ENCODE measurements at regions not wholly inside any gene's neighbourhood (a gene's known extent, or its start where the extent isn't known, plus 50 kb on each side); places are given as distances from the start of the nearest gene placed in this dataset.
A peak's percentile ranks its signal among the peaks of the same experiment; 100 is the strongest.

DNA sequence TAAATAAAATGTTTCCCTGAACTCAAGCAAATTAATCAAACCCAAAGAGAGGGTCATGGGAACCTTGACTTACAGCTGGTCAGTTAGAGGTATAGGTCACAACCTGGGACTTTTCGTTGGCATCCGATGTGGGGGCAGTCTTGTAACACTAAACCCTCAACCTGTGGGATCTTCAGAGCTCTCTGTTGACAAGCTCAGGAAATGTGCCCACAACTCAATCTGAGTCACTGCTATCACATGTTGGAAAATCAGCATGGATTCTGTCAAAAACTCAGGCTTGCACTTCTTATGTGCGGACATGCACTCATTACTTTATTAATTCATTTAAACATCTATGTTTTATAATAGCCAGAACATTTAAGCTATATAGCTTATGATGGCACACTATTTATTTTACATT is 424.6 kb upstream of the SORCS1 start:
- H3K4me1 ChIP-seq (ENCODE audit: control insufficient read depth, insufficient read depth, low read length), result no peaks in the 10 kb centered on the region
- H3K36me3 ChIP-seq (ENCODE audit: control insufficient read depth, insufficient read depth, low read length, severe bottlenecking), result no peaks in the 10 kb centered on the region
- peaks cover 10% of the 10 kb centered on the region for H3K9me3 ChIP-seq (ENCODE audit: control insufficient read depth, low read length)
- no peak overlapping the region for H3K9ac ChIP-seq (ENCODE audit: low read length)
- H3K4me3 ChIP-seq (ENCODE audit: low read length), result no peak overlapping the region
- no peak for DNase-seq (ENCODE audit: low read depth)
- no peaks in the 10 kb centered on the region for H3K27me3 ChIP-seq (replicated peaks; ENCODE audit: control insufficient read depth, insufficient read depth, low read length)

DNA sequence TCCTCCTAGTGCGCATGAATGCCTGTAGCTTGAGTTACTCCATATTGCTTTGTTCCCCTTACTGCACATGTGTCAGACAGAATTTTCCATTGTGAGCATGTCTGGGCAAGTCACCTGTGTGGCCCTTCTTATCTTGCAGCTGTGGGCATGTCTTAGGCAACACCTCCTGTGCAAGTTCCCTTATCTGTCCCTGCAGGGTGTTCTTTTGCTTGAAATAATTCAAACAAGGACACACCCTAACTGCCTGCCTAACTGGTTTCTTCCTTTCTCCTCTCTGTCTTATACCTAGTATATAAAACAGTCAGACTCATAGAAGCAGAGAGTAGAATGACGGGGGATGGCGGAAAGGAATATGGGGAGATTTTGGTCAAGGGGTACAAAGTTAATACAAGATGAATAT is 421.1 kb upstream of the SORCS1 start:
- no peak for DNase-seq (ENCODE audit: low read depth)
- no peak overlapping the region for H3K9ac ChIP-seq (ENCODE audit: low read length)
- H3K36me3 ChIP-seq (ENCODE audit: control insufficient read depth, insufficient read depth, low read length, severe bottlenecking), result no peaks in the 10 kb centered on the region
- peaks cover 10% of the 10 kb centered on the region for H3K9me3 ChIP-seq (ENCODE audit: control insufficient read depth, low read length)
- H3K27me3 ChIP-seq (replicated peaks; ENCODE audit: control insufficient read depth, insufficient read depth, low read length), result no peaks in the 10 kb centered on the region
- peak overlapping the region; percentile 9 for H3K4me3 ChIP-seq (ENCODE audit: low read length)
- no peaks in the 10 kb centered on the region for H3K4me1 ChIP-seq (ENCODE audit: control insufficient read depth, insufficient read depth, low read length)

DNA sequence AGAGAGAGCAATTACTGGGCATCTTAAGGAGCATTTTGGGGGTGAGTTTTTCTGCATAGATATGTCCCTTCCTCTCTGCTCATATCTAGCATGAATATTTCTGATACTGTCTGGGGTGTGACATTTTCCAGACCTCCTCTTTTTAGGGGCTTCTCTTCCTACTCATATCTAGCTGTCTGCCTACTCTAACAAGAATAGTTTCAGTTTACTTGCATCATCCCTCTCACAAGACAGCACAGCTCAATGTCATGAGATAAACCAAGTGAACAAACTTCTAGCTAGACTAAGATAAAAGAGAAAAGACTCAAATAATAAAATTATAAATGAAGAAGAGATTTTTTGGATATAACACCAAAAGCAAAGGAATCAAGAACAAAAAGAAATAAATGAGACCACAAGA is 419.5 kb upstream of the SORCS1 start:
- DNase-seq (ENCODE audit: low read depth), result no peak
- H3K4me1 ChIP-seq (ENCODE audit: control insufficient read depth, insufficient read depth, low read length), result no peaks in the 10 kb centered on the region
- no peaks in the 10 kb centered on the region for H3K27me3 ChIP-seq (replicated peaks; ENCODE audit: control insufficient read depth, insufficient read depth, low read length)
- peaks cover 10% of the 10 kb centered on the region for H3K9me3 ChIP-seq (ENCODE audit: control insufficient read depth, low read length)
- no peak overlapping the region for H3K4me3 ChIP-seq (ENCODE audit: low read length)
- no peaks in the 10 kb centered on the region for H3K36me3 ChIP-seq (ENCODE audit: control insufficient read depth, insufficient read depth, low read length, severe bottlenecking)
- no peak overlapping the region for H3K9ac ChIP-seq (ENCODE audit: low read length)

DNA sequence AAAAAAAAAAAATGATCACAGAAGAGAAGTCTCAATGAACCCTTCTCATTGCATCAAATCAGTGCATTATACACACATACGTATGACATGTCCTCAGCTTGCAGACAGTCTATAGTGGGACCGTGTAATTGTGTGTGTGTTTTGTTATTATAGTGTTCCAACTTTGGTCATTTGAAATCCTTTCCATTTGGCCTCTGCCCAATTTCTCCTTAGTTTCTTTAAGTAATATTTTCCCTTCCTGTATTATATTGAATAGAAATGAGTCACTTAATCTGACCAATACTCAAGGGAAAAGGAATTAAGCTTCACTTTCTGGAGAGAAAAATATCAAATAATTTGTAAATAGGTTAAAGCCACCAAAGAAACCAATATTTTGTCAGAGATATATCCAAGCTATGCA is 415.5 kb upstream of the SORCS1 start:
- H3K4me3 ChIP-seq (ENCODE audit: low read length), result no peak overlapping the region
- H3K9me3 ChIP-seq (ENCODE audit: control insufficient read depth, low read length), result no peaks in the 10 kb centered on the region
- no peaks in the 10 kb centered on the region for H3K27me3 ChIP-seq (replicated peaks; ENCODE audit: control insufficient read depth, insufficient read depth, low read length)

DNA sequence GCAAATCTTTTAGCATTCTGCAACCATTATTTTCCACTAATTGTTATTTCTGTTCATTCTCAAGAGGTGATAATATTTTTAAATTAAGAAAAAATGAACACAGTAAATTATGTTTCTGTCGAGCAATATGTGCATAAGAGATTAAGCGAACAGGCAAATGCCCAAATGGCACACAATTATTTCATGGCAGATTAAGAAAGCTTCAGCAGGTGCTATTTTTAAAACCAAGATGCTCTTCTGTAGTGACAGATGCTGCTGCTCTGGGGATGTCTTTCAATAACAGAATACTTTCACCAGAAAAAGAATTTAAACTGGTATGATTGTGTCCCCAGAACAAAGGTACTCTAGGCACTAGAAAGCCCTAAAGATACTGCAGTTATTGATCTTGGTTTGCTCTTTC is 412.7 kb upstream of the SORCS1 start:
- Histone ChIP-seq H3K36me3 (ENCODE audit: control insufficient read depth, insufficient read depth, low read length, severe bottlenecking) (no peaks in the 10 kb centered on the region), H3K4me1 (ENCODE audit: control insufficient read depth, insufficient read depth, low read length) (peaks cover 3% of the 10 kb centered on the region), H3K4me3 (ENCODE audit: low read length) (no peak overlapping the region), H3K27me3 (replicated peaks; ENCODE audit: control insufficient read depth, insufficient read depth, low read length) (no peaks in the 10 kb centered on the region), H3K9ac (ENCODE audit: low read length) (no peak overlapping the region), H3K9me3 (ENCODE audit: control insufficient read depth, low read length) (no peaks in the 10 kb centered on the region)
- DNase-seq (ENCODE audit: low read depth), result no peak

More for the DNA sequence above, 415.5 kb upstream of the SORCS1 start:
- no peak overlapping the region for H3K9ac ChIP-seq (ENCODE audit: low read length)
- H3K4me1 ChIP-seq (ENCODE audit: control insufficient read depth, insufficient read depth, low read length), result peaks cover 3% of the 10 kb centered on the region
- DNase-seq (ENCODE audit: low read depth), result no peak
- no peaks in the 10 kb centered on the region for H3K36me3 ChIP-seq (ENCODE audit: control insufficient read depth, insufficient read depth, low read length, severe bottlenecking)

- H3K4me3 ChIP-seq (ENCODE audit: low read length), result no peak overlapping the region
- no peaks in the 10 kb centered on the region for H3K36me3 ChIP-seq (ENCODE audit: control insufficient read depth, insufficient read depth, low read length, severe bottlenecking)
- no peaks in the 10 kb centered on the region for H3K9me3 ChIP-seq (ENCODE audit: control insufficient read depth, low read length)
- no peaks in the 10 kb centered on the region for H3K27me3 ChIP-seq (replicated peaks; ENCODE audit: control insufficient read depth, insufficient read depth, low read length)
- no peak overlapping the region for H3K9ac ChIP-seq (ENCODE audit: low read length)
- no peak for DNase-seq (ENCODE audit: low read depth)
- H3K4me1 ChIP-seq (ENCODE audit: control insufficient read depth, insufficient read depth, low read length), result peaks cover 3% of the 10 kb centered on the region
Measured at GRCh38 chr10:107576746-107577145, 412.2 kb upstream of the SORCS1 start.

- peaks cover 13% of the 10 kb centered on the region for H3K9me3 ChIP-seq (ENCODE audit: control insufficient read depth, low read length)
- no peak for DNase-seq (ENCODE audit: low read depth)
- H3K4me1 ChIP-seq (ENCODE audit: control insufficient read depth, insufficient read depth, low read length), result no peaks in the 10 kb centered on the region
- H3K9ac ChIP-seq (ENCODE audit: low read length), result no peak overlapping the region
- H3K4me3 ChIP-seq (ENCODE audit: low read length), result no peak overlapping the region
- no peaks in the 10 kb centered on the region for H3K27me3 ChIP-seq (replicated peaks; ENCODE audit: control insufficient read depth, insufficient read depth, low read length)
- no peaks in the 10 kb centered on the region for H3K36me3 ChIP-seq (ENCODE audit: control insufficient read depth, insufficient read depth, low read length, severe bottlenecking)
Measured at GRCh38 chr10:107565014-107565413, 400.5 kb upstream of the SORCS1 start.

GRCh38 chr10:107561136-107561650 is 396.7 kb upstream of the SORCS1 start:
- no peak for DNase-seq (ENCODE audit: low read depth)
- Histone ChIP-seq H3K9ac (ENCODE audit: low read length) (no peak overlapping the region), H3K4me1 (ENCODE audit: control insufficient read depth, insufficient read depth, low read length) (no peaks in the 10 kb centered on the region), H3K27me3 (replicated peaks; ENCODE audit: control insufficient read depth, insufficient read depth, low read length) (no peaks in the 10 kb centered on the region), H3K9me3 (ENCODE audit: control insufficient read depth, low read length) (peaks cover 12% of the 10 kb centered on the region), H3K36me3 (ENCODE audit: control insufficient read depth, insufficient read depth, low read length, severe bottlenecking) (no peaks in the 10 kb centered on the region), H3K4me3 (ENCODE audit: low read length) (no peak overlapping the region)

GRCh38 chr10:107557916-107558315 is 393.4 kb upstream of the SORCS1 start:
- H3K36me3 ChIP-seq (ENCODE audit: control insufficient read depth, insufficient read depth, low read length, severe bottlenecking), result no peaks in the 10 kb centered on the region
- H3K4me3 ChIP-seq (ENCODE audit: low read length), result no peak overlapping the region
- no peak for DNase-seq (ENCODE audit: low read depth)
- H3K9ac ChIP-seq (ENCODE audit: low read length), result no peak overlapping the region
- no peaks in the 10 kb centered on the region for H3K9me3 ChIP-seq (ENCODE audit: control insufficient read depth, low read length)
- peaks cover 9% of the 10 kb centered on the region for H3K4me1 ChIP-seq (ENCODE audit: control insufficient read depth, insufficient read depth, low read length)
- H3K27me3 ChIP-seq (replicated peaks; ENCODE audit: control insufficient read depth, insufficient read depth, low read length), result no peaks in the 10 kb centered on the region

- DNase-seq (ENCODE audit: low read depth), result no peak
- Histone ChIP-seq H3K4me1 (ENCODE audit: control insufficient read depth, insufficient read depth, low read length) (peaks cover 9% of the 10 kb centered on the region), H3K4me3 (ENCODE audit: low read length) (no peak overlapping the region), H3K9ac (ENCODE audit: low read length) (no peak overlapping the region), H3K27me3 (replicated peaks; ENCODE audit: control insufficient read depth, insufficient read depth, low read length) (no peaks in the 10 kb centered on the region), H3K36me3 (ENCODE audit: control insufficient read depth, insufficient read depth, low read length, severe bottlenecking) (no peaks in the 10 kb centered on the region), H3K9me3 (ENCODE audit: control insufficient read depth, low read length) (no peaks in the 10 kb centered on the region)
Measured at GRCh38 chr10:107554333-107554732, 389.8 kb upstream of the SORCS1 start.

DNA sequence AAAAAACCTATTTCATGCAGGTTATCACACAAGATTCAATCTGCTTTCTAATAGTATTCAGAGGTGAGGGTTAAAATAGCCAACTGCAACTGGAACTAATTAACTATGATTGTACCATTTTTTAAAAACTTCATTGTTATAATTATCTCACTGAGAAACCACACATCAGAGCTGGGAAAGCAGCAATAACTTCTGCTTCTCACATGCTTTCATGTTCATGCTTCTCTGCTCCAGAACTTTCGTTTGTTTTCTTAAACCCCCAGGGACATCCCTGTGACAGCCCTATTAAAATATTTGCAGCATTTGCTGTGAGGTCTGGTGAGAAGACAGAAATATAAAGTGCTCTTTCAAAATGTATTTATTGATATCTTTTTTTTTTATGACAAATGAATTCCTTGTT is 389.0 kb upstream of the SORCS1 start:
- Histone ChIP-seq H3K9ac (ENCODE audit: low read length) (no peak overlapping the region), H3K27me3 (replicated peaks; ENCODE audit: control insufficient read depth, insufficient read depth, low read length) (no peaks in the 10 kb centered on the region), H3K4me1 (ENCODE audit: control insufficient read depth, insufficient read depth, low read length) (peaks cover 9% of the 10 kb centered on the region), H3K4me3 (ENCODE audit: low read length) (no peak overlapping the region), H3K36me3 (ENCODE audit: control insufficient read depth, insufficient read depth, low read length, severe bottlenecking) (no peaks in the 10 kb centered on the region), H3K9me3 (ENCODE audit: control insufficient read depth, low read length) (no peaks in the 10 kb centered on the region)
- DNase-seq (ENCODE audit: low read depth), result no peak

- no peak overlapping the region for H3K9ac ChIP-seq (ENCODE audit: low read length)
- no peaks in the 10 kb centered on the region for H3K9me3 ChIP-seq (ENCODE audit: control insufficient read depth, low read length)
- no peaks in the 10 kb centered on the region for H3K27me3 ChIP-seq (replicated peaks; ENCODE audit: control insufficient read depth, insufficient read depth, low read length)
- H3K4me3 ChIP-seq (ENCODE audit: low read length), result no peak overlapping the region
- no peak for DNase-seq (ENCODE audit: low read depth)
- peaks cover 9% of the 10 kb centered on the region for H3K4me1 ChIP-seq (ENCODE audit: control insufficient read depth, insufficient read depth, low read length)
- H3K36me3 ChIP-seq (ENCODE audit: control insufficient read depth, insufficient read depth, low read length, severe bottlenecking), result no peaks in the 10 kb centered on the region
Measured at GRCh38 chr10:107552963-107553362, 388.5 kb upstream of the SORCS1 start.

Data from adipocyte (in vitro differentiated cells).